T-helper 2 cell treated with Interferon-gamma antibody and Interleukin-4, amounts not matched to agents 5 μg/mL and 100 μg/mL, for 36 hours (primary cell): ENCODE measurements at regions not wholly inside any gene's neighbourhood (a gene's known extent, or its start where the extent isn't known, plus 50 kb on each side); places are given as distances from the start of the nearest gene placed in this dataset.

Experiments used
- DNase-seq: peaks from one replicate; pipeline ENCODE4 v3.0.0; 2021; ENCODE audit warnings: low spot score
- H3K27ac Mint-ChIP-seq: one replicate; pipeline ENCODE4 v1.8.0; 2021; ENCODE audit warnings: mild to moderate bottlenecking, mixed read lengths
- H3K27me3 Mint-ChIP-seq: one replicate; pipeline ENCODE4 v1.8.0; 2021; ENCODE audit warnings: low read depth, mixed read lengths
- H3K36me3 Mint-ChIP-seq: one replicate; pipeline ENCODE4 v1.8.0; 2021; ENCODE audit warnings: low read depth, mixed read lengths
- H3K4me1 Mint-ChIP-seq: one replicate; pipeline ENCODE4 v1.8.0; 2021; ENCODE audit warnings: low read depth, mixed read lengths
- H3K4me3 Mint-ChIP-seq: one replicate; pipeline ENCODE4 v1.8.0; 2022; ENCODE audit warnings: mild to moderate bottlenecking, moderate library complexity, mixed read lengths
- H3K9me3 Mint-ChIP-seq: one replicate; pipeline ENCODE4 v1.8.0; 2021; ENCODE audit warnings: mixed read lengths

DNA sequence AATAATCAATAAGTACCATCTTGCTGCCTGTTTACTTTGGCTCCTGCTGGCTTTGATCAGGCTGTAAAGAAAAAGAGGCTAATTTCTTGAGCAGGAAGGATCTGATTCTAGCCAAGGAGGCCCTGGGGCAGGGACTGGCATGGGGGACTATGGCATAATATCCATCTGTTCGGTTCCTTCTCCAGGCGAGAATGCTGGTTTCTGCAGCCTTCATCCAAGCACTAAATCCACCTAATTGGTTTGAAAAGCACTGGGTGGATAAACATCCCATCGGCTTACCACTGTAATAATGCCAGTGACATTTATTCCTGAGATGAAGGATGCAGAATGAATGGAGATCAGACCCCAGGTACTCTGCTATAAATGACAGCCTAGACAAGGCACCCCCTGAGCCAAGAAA lies 180.0 kb upstream of the ASIC2 start:
- no peak overlapping the region for H3K27ac Mint-ChIP-seq
- H3K36me3 Mint-ChIP-seq = no peaks in the 10 kb centered on the region
- H3K4me3 Mint-ChIP-seq = no peak overlapping the region
- no peaks in the 10 kb centered on the region for H3K9me3 Mint-ChIP-seq
- no peak for DNase-seq
- H3K4me1 Mint-ChIP-seq = peaks cover 3% of the 10 kb centered on the region
- no peaks in the 10 kb centered on the region for H3K27me3 Mint-ChIP-seq

DNA sequence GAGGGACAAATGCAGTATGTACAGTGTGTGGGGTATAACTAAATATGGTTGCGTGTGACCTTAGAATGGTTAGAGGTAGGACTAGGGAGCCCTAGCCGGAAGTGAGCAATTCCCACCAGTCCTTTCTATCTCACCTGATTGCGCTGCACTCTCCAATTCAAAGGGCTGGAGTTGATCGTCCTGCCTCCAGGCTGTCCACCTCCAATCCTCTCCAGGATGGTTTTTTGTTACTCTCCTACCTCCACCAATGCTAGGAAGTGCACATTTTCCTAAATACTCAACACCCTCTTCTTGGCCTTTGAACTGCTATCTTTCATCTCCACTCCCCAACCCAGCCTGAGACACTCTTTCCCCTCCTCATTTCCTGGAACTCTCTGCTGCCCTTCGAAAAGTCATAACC lies 181.7 kb upstream of the ASIC2 start:
- Mint-ChIP-seq H3K27ac (no peak overlapping the region), H3K9me3 (no peaks in the 10 kb centered on the region), H3K27me3 (no peaks in the 10 kb centered on the region), H3K36me3 (no peaks in the 10 kb centered on the region), H3K4me3 (no peak overlapping the region), H3K4me1 (peaks cover 3% of the 10 kb centered on the region)
- no peak for DNase-seq

DNA sequence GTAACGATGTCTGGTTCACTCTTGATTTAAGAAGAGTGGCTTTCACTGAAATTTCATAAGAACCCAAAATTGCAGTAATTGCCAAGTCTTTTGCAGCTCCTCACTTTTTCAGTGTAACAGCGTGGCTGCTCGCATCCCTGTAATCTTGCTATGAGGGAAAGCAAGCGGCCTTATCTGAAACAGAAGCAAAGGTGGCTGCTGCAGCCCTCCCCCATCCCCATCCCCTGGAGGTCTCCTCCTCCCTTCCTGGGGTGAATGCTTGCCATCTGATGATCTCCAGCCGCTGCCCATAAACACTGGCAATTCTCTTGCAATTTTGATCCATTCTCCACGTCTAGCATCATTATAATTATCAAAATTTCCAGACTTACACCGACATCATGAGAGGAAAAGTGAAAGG lies 182.5 kb upstream of the ASIC2 start:
- H3K4me1 Mint-ChIP-seq = peaks cover 3% of the 10 kb centered on the region
- no peak overlapping the region for H3K27ac Mint-ChIP-seq
- no peak for DNase-seq
- no peaks in the 10 kb centered on the region for H3K36me3 Mint-ChIP-seq
- H3K9me3 Mint-ChIP-seq = no peaks in the 10 kb centered on the region
- no peaks in the 10 kb centered on the region for H3K27me3 Mint-ChIP-seq
- no peak overlapping the region for H3K4me3 Mint-ChIP-seq

DNA sequence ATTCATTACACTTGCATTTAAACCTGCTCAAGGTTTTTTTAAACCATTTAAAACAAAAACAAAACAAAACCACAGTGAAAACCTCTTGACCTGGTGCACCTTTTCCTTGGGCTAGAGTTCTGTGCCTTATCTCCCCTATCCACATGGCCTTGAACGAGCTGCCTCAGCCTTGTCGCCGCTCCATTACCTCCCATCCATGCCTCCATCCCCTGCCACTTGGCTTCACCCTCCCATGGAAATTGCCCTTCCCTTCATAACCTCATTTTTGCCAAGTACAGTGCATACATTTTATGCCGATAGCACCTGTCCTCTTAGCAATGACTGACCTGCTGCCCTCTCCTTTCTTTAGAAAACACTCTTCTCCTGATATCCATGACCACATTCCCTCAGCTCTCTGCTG lies 188.6 kb upstream of the ASIC2 start:
- H3K9me3 Mint-ChIP-seq = no peaks in the 10 kb centered on the region
- H3K4me3 Mint-ChIP-seq = no peak overlapping the region
- no peaks in the 10 kb centered on the region for H3K36me3 Mint-ChIP-seq
- no peak for DNase-seq
- no peaks in the 10 kb centered on the region for H3K27me3 Mint-ChIP-seq
- no peaks in the 10 kb centered on the region for H3K4me1 Mint-ChIP-seq
- H3K27ac Mint-ChIP-seq = no peak overlapping the region

DNA sequence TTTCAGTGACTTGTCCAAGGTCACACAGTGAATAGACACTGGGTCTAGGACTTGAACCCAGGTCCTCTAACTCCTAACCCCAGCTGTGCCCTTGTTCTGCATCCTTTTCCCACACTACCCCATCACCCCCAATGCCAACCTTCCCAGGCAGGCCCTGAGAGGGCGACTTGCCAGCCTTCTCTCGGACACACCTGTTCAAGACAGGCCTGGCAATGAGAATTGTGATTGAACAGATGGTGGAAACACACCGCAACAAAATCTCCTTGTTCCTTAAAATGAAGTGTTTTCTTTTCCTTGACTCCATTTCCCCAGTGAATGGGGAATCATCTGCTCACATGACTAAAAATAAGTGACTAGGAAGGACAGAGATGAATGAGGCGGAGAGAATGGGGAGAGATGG lies 189.5 kb upstream of the ASIC2 start:
- Mint-ChIP-seq H3K4me1 (no peaks in the 10 kb centered on the region), H3K36me3 (no peaks in the 10 kb centered on the region), H3K27ac (no peak overlapping the region), H3K9me3 (no peaks in the 10 kb centered on the region), H3K27me3 (no peaks in the 10 kb centered on the region), H3K4me3 (no peak overlapping the region)
- DNase-seq = no peak

DNA sequence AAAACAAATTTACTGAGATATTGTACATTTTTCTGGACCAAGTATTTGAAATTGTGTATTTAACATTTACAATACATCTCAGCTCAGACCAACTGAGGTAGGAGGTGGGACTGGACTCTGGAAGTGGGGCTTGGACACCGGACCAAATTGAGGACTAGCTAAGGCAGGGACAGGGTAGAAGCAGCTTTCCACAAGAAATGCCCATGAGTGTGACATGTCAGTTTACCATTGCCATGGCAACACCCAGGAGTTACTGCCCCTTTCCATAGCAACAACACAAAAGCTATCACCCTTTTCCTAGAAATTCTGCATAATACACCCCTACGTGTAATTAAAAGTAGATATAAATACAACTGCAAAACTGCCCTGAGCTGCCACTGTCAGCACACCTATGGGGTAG lies 191.5 kb upstream of the ASIC2 start:
- no peaks in the 10 kb centered on the region for H3K4me1 Mint-ChIP-seq
- no peak overlapping the region for H3K27ac Mint-ChIP-seq
- no peak for DNase-seq
- no peaks in the 10 kb centered on the region for H3K9me3 Mint-ChIP-seq
- no peaks in the 10 kb centered on the region for H3K27me3 Mint-ChIP-seq
- H3K4me3 Mint-ChIP-seq = no peak overlapping the region
- no peaks in the 10 kb centered on the region for H3K36me3 Mint-ChIP-seq

DNA sequence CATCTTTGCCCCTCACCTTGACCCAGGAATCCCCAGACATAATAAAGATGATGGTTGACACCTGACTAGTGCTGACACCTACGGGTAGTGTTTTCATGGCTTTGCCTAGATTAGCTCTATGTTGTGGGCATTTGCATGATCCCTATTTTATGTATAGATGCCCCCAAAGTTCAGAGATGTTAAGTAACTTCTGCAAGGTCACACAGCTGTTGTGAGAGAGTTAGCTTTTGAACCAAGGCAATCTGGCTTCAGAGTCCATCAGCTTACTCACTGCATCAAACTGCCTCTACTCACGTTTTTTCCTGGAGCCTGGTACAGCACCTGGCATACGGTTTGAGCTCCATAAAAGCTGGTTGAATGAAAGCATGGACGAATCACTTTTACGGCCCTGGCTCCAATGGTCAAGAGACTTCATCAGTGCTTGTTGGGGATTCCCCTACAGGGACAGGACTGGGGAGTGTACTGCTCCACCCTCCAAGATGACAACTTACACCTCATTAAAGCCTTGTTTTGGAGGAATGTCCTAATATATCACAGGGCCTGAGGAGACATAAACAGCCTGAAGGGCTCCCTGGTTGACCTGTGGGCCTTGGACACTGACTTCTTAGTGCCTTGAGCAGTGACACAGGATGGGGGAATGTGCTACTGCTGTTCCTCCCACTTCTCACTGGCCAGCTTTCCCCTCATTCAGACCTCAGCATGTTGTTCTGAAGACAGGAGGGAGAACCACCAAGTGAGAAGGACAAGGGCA lies 193.2 kb upstream of the ASIC2 start:
- no peaks in the 10 kb centered on the region for H3K4me1 Mint-ChIP-seq
- no peak overlapping the region for H3K4me3 Mint-ChIP-seq
- no peaks in the 10 kb centered on the region for H3K36me3 Mint-ChIP-seq
- no peaks in the 10 kb centered on the region for H3K9me3 Mint-ChIP-seq
- DNase-seq = no peak
- no peak overlapping the region for H3K27ac Mint-ChIP-seq
- H3K27me3 Mint-ChIP-seq = no peaks in the 10 kb centered on the region

DNA sequence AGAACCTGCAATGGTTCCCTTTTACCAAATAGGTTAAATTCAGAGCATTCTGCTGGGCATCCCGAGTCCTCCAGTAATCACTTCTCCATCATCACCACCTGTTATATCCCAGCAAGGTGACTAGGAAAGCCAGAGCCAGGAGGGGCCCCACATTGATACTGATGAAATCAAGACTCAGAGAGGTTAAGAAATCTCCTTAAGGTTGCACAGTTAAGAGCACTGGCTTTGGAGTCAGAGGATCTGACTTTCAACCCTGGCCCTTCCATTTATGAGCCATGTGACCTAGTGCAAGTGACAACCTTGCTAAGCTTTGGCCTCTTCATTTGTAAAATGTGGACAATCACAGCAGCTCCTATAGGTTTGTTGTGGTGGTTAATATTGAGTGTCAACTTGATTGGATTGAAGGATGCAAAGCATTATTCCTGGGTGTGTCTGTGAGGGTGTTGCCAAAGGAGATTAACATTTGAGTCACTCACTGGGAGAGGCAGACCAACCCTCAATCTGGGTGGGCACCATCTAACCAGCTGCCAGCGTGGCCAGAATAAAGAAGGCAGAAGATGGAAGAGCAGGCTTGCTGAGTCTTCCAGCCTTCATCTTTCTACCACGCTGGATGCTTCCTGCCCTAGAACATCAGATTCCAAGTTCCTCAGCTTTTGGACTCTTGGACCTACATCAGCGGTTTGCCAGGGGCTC lies 194.2 kb upstream of the ASIC2 start:
- H3K27me3 Mint-ChIP-seq = no peaks in the 10 kb centered on the region
- H3K36me3 Mint-ChIP-seq = no peaks in the 10 kb centered on the region
- no peak overlapping the region for H3K4me3 Mint-ChIP-seq
- no peak overlapping the region for H3K27ac Mint-ChIP-seq
- DNase-seq = no peak
- no peaks in the 10 kb centered on the region for H3K4me1 Mint-ChIP-seq
- no peaks in the 10 kb centered on the region for H3K9me3 Mint-ChIP-seq

DNA sequence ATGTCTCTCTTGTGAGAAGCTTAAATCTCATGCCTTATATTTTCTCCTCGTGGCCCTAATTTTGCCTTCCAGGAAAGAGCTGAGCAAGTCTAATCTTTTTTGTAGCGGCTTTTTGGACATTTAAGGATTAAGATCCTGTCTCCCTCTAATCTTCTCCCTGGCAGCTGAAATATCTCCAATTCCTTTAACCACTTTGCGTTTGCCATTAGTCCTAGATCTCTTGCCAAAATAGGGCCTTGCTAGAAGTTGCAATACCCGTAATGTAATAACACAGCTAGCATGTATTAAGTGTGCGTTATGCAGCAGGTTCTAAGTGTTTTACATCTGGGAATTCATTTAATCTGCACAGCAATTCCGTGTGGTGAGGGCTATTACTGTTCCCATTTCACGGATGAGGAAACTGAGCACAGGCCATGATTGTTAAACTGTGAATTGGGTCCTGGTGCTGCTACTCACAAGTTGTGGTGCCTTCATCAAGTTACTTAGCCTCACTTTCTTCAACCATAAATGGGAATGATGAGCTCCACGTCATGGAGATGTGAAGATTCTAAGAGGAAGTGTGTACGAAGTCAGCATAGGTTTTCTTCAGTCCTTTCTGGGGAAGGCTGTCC lies 198.9 kb upstream of the ASIC2 start:
- H3K27ac Mint-ChIP-seq = no peak overlapping the region
- no peaks in the 10 kb centered on the region for H3K27me3 Mint-ChIP-seq
- DNase-seq = no peak
- no peak overlapping the region for H3K4me3 Mint-ChIP-seq
- H3K9me3 Mint-ChIP-seq = no peaks in the 10 kb centered on the region
- no peaks in the 10 kb centered on the region for H3K36me3 Mint-ChIP-seq
- H3K4me1 Mint-ChIP-seq = no peaks in the 10 kb centered on the region

DNA sequence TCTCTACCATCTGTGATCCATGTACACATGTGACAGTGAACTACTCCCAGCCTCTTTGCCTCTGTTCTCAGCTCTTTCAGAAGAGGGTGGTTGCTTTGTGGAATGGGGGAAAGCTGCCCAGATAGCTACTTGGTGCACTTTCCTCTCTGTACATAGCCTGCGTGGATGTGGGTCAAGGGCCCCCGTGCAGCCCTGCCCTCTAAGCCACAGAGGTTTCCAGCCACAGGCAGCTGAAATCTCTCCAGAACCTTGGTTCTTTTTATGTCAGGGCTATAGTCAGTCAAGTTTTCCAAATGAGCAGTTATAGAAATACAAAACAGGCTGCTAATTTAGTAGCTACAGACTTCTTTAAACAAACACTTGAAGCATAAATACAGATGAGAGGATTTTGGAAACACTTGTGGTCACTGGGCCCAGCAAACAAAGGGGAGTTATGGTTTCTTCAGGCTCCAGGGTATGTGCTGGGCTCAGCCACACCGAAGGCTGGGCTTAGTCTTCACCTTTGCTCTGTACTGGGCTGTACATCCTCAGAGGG lies 199.7 kb upstream of the ASIC2 start:
- no peak overlapping the region for H3K27ac Mint-ChIP-seq
- no peak for DNase-seq
- no peaks in the 10 kb centered on the region for H3K4me1 Mint-ChIP-seq
- H3K9me3 Mint-ChIP-seq = no peaks in the 10 kb centered on the region
- no peaks in the 10 kb centered on the region for H3K36me3 Mint-ChIP-seq
- no peaks in the 10 kb centered on the region for H3K27me3 Mint-ChIP-seq
- H3K4me3 Mint-ChIP-seq = no peak overlapping the region

DNA sequence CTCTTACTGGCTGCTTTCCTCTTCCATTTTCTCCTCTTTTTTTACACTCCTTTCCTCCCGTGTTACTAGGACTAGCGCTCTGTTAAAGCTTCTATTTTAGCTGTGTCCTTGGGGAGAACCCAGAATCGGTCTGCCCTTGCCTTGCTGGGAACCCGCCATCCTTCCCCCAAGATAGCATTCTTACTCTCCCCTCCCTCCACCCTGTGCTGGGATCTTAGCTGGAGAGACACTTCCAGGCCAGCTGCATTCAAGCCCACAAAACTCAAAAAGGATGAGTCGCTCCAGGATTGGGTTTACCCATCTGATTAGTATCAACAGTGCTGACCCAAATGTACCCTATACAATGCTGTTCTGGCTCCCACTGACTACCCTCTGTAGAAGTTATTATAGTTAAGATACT lies 200.5 kb upstream of the ASIC2 start:
- Mint-ChIP-seq H3K36me3 (no peaks in the 10 kb centered on the region), H3K9me3 (no peaks in the 10 kb centered on the region), H3K27ac (no peak overlapping the region), H3K4me1 (no peaks in the 10 kb centered on the region), H3K4me3 (no peak overlapping the region), H3K27me3 (no peaks in the 10 kb centered on the region)
- DNase-seq = no peak

DNA sequence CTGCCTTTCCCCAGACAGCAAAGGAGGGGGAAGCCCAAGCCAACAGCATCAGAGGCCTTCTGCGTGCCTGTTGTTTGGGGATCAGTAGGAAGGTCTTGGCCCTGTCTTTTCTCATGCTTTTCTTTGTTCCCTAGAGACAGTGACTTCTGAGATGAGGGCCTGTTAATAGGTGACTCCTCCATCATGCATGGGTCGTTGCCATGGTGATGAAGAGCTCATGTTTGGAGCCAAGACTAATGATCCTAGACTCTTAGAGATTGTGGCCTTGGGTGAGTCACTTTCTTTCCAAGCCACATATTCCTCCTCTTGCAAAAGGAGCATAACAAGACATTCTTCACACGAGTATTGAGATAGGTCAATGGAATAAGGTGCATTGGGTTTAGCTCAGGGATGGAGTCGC lies 201.1 kb upstream of the ASIC2 start:
- DNase-seq = no peak
- no peak overlapping the region for H3K27ac Mint-ChIP-seq
- H3K27me3 Mint-ChIP-seq = no peaks in the 10 kb centered on the region
- H3K9me3 Mint-ChIP-seq = no peaks in the 10 kb centered on the region
- H3K36me3 Mint-ChIP-seq = no peaks in the 10 kb centered on the region
- no peaks in the 10 kb centered on the region for H3K4me1 Mint-ChIP-seq
- H3K4me3 Mint-ChIP-seq = no peak overlapping the region

DNA sequence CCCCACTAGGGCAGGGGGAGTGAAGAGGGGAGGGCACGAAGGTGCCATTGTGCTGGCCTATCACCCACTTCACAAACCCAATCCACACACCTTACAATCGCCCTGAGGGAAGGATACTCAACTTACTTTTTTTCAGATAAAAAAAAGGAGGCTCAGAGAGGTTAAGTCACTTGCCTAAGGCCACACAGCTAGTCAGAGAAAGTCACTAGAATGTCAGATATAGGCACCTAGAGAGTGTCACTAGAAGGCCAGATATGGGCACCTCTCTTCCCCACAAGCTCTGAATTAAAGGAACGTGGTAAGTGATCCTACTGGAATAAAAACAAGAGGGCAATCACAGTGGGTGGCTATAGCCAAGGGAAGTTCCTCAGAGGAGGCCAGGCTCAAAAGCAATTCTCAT lies 204.5 kb upstream of the ASIC2 start:
- Mint-ChIP-seq H3K27me3 (no peaks in the 10 kb centered on the region), H3K36me3 (no peaks in the 10 kb centered on the region), H3K9me3 (no peaks in the 10 kb centered on the region), H3K4me3 (no peak overlapping the region), H3K4me1 (no peaks in the 10 kb centered on the region), H3K27ac (no peak overlapping the region)
- no peak for DNase-seq

DNA sequence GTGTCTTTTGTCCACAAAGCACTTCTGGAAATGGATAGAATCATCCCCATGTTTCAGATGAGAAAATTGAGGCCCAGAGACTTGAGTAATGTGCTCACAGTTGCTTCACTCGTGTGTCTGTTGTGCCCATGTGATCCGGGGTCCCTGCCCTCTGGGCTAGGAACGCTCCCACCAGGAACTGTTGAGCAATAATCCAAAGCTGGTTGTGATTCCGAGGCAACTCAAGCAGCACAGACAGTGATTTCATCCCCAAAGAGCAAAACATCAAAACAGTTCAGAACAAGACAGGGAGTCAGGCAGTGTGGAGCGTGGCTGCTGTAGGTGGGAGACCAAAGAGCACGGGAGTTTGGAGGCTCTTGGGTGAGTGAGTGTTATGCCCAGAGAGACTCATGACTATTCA lies 205.0 kb upstream of the ASIC2 start:
- H3K4me3 Mint-ChIP-seq = no peak overlapping the region
- no peaks in the 10 kb centered on the region for H3K9me3 Mint-ChIP-seq
- DNase-seq = no peak
- no peaks in the 10 kb centered on the region for H3K4me1 Mint-ChIP-seq
- H3K36me3 Mint-ChIP-seq = no peaks in the 10 kb centered on the region
- no peak overlapping the region for H3K27ac Mint-ChIP-seq
- H3K27me3 Mint-ChIP-seq = no peaks in the 10 kb centered on the region
